ENCODE measurements at regions not wholly inside any gene's neighbourhood (a gene's known extent, or its start where the extent isn't known, plus 50 kb on each side); places are given as distances from the start of the nearest gene placed in this dataset.

DNA sequence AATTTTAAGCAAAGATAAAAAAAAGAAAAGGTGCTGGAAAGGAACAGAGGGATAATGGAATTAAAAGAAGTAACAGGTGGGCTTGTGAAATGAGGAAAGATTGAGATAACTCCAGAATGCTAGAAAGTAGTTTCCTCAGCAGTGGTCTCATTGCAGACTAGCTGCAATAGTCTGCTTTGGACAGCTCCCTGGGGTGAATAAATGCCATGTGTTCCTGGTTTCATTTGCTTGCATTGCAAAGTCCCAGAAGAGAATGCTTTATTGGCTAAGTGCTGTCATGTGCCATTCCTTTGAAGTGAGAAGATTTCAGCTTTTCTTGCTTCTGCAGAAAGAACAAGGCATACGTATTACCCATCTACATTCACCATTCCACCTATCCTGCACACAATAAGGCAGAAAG lies 478.8 kb upstream of the RAG2 start:
- TF ChIP-seq POLR2AphosphoS5 (IDR thresholded peaks at IDR 0.05; ENCODE audit: low read depth, low read length) (no peak), CTCF (IDR thresholded peaks at IDR 0.05) (no peak), TCF7L2 (IDR thresholded peaks at IDR 0.05; ENCODE audit: low read depth, low read length) (no peak)
- TF ChIP-seq, protein P1, sequence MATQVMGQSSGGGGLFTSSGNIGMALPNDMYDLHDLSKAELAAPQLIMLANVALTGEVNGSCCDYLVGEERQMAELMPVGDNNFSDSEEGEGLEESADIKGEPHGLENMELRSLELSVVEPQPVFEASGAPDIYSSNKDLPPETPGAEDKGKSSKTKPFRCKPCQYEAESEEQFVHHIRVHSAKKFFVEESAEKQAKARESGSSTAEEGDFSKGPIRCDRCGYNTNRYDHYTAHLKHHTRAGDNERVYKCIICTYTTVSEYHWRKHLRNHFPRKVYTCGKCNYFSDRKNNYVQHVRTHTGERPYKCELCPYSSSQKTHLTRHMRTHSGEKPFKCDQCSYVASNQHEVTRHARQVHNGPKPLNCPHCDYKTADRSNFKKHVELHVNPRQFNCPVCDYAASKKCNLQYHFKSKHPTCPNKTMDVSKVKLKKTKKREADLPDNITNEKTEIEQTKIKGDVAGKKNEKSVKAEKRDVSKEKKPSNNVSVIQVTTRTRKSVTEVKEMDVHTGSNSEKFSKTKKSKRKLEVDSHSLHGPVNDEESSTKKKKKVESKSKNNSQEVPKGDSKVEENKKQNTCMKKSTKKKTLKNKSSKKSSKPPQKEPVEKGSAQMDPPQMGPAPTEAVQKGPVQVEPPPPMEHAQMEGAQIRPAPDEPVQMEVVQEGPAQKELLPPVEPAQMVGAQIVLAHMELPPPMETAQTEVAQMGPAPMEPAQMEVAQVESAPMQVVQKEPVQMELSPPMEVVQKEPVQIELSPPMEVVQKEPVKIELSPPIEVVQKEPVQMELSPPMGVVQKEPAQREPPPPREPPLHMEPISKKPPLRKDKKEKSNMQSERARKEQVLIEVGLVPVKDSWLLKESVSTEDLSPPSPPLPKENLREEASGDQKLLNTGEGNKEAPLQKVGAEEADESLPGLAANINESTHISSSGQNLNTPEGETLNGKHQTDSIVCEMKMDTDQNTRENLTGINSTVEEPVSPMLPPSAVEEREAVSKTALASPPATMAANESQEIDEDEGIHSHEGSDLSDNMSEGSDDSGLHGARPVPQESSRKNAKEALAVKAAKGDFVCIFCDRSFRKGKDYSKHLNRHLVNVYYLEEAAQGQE (IDR thresholded peaks at IDR 0.05; ENCODE audit: insufficient read depth in 1 of 2, low read depth in 2 of 2, low read length in 1 of 2): no peak

All from Panc1 (cell line).